HG02571 (cell line): ENCODE measurements at regions not wholly inside any gene's neighbourhood (a gene's known extent, or its start where the extent isn't known, plus 50 kb on each side); places are given as distances from the start of the nearest gene placed in this dataset.
"Not testable (repeated sequence)": the region's sequence is repeated elsewhere in the genome, so short reads cannot be mapped to it uniquely, and the experiment has no call there.

Source experiments
- ATAC-seq: cut with Tn5 transposase; IDR thresholded peaks from one replicate; pipeline ENCODE4 v1.9.1; 2021; ENCODE audit warnings: mild to moderate bottlenecking, moderate library complexity; ENCODE audit not compliant: unreplicated experiment

- not testable (repeated sequence) for ATAC-seq
Observed at GRCh38 chr11:25488176-25488575, 843.8 kb upstream of the ANO3 start.

- not testable (repeated sequence) for ATAC-seq
Observed at GRCh38 chr11:25501426-25501825, 830.5 kb upstream of the ANO3 start.

- ATAC-seq = no peak
Observed at GRCh38 chr11:25515576-25515975, 816.4 kb upstream of the ANO3 start.

DNA sequence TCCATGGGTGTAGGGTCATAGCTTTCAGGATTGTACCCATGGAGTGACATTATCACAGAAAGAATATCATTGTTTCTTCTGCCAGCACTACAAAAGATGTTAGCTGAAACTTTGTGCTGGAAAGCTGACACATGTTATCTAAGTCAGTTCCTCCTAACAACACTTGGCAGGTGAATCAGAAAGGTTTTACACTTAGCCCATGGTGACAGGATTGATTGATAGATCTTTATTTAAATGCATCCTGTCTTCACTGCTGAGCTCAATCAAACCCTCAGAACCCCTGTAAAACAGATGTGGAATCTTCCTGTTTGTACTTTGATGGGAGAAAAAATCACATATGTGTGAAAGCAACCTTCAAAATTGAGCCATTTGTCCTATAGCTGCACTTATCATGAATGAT, 811.5 kb upstream of the ANO3 start:
- no peak for ATAC-seq

DNA sequence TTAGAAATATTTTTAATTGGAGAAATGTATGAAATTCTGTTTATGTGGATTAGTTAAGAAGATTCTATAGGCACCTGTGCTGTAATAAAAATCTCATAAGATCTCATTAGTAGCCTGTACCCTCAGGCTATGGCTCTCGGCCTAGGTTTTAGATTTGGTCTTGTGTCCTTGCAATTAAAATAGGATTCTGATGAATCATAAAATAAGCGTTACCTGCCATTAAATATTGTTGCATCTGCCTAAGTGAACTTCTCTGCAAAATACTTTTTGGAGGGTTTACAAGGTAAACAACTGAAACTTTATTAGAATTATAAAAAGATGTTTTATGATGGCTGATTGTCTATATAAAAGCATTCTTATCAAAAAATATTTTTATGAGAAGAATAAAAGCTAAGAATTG, 804.1 kb upstream of the ANO3 start:
- no peak for ATAC-seq

DNA sequence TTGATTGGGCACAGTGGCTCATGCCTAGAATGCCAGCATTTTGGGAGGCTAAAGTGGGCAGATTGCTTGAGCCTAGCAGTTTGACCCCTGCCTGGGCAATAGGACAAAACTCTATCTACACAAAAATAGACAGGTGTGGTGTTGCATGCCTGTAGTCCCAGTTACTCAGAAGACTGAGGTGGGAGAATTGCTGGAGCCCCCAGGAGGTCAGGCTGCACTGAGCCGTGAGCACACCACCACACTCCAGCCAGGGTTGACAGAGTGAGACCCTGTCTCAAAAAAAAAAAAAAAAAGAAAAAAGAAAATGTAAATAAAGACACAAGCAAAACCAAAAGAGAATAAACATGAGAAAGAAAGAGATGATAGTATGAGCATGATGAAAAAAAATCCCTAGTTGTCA, 802.4 kb upstream of the ANO3 start:
- ATAC-seq = no peak

DNA sequence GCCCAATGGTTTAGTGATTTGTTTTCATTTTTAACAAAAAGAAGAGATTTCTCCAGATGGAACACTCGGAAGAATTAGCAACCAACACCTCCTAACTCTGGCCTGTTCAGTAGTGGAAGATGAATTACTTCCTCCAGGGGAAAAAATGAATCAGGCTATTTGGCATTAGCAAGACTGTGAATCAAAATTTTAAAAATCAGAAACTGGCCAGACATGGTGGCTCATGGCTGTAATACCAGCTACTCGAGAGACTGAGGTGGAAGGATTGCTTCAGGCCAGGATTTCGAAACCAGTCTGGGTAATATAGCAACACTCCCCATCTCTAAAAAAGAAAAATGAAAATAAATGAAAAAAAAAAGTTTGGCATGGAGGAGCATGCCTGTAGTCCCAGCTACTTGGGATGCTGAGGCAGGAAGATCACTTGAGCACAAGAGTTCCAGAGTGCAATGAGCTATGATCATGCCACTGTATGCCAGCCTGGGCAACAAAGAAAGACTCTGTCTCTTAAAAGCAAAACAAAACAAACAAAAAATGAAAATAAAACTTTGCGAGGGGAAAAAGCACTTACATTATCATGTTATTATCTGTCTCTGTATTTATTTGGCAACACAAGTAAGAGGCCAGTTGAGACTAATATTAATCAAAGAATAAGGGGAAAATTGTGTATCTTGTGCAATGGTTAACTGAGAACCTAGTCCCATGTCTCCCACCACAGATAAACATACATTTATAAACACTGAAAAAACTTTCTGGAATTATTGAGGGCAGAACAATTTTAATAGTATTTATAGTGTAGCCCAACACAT, 796.3 kb upstream of the ANO3 start:
- ATAC-seq = no peak

GRCh38 chr11:25536289-25536688, 795.6 kb upstream of the ANO3 start:
- ATAC-seq = no peak

GRCh38 chr11:25537393-25537792, 794.5 kb upstream of the ANO3 start:
- ATAC-seq = no peak

GRCh38 chr11:25547292-25547691, 784.6 kb upstream of the ANO3 start:
- no peak for ATAC-seq

- no peak for ATAC-seq
Observed at GRCh38 chr11:25562417-25562816, 769.5 kb upstream of the ANO3 start.

DNA sequence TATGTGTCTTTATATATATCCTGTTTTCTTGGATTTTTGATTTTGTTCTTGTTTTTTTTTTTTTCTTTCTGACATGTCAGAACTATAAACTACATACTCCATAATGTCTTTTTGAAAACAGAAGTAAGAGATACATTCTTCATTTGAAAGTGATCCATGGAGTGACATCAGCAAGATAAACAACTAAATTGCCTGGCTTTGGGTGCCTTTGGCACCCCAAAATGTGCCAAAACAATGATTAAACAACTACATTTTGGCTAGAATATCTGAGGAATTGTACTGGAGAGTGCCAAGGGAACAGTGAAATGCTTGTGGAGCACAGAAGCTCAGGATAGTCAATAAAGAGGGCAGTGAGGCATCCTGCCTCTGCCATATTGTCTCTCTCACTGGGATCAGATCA, 766.1 kb upstream of the ANO3 start:
- no peak for ATAC-seq

- ATAC-seq = no peak
Observed at GRCh38 chr11:25566298-25567200, 765.4 kb upstream of the ANO3 start.

DNA sequence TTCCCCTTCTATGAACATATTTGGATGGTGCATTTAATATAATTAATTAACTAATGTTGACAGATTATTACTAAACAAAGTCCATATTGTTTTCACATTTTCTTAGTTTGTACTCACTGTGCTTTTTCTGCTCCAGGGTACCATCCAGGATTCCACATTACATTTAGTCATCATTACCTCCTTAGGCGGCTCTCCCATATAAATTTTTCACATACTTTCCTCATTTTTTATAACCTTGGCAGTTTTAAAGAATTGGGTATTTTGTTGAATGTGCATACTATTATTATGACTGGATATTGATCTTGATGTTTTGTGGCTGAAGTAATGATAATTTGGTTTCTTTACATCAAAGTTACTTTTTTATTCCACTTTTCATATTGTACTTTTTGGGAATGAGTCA, 755.6 kb upstream of the ANO3 start:
- no peak for ATAC-seq

- not testable (repeated sequence) for ATAC-seq
Observed at GRCh38 chr11:25579554-25579953, 752.4 kb upstream of the ANO3 start.

GRCh38 chr11:25583596-25583995, 748.3 kb upstream of the ANO3 start:
- no peak for ATAC-seq

- no peak for ATAC-seq
Observed at GRCh38 chr11:25587496-25587895, 744.4 kb upstream of the ANO3 start.

DNA sequence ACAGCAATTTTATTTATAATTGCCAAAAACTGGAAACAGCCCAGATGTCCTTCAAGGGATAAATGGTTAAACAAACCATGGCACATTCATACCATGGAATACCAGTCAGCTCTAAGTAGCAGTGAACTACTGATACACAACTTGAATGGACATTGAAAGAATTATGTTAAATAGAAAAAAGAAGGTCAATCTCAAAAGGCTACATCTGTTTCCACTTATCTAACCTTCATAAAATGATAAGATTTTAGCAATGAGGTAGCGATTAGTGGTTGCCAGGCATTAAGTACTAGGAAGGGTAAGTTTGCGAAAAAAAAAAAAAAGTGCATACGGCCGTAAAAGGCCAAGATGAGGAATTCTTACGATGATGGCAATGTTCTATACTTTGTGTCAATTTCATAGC, 738.7 kb upstream of the ANO3 start:
- ATAC-seq = no peak

DNA sequence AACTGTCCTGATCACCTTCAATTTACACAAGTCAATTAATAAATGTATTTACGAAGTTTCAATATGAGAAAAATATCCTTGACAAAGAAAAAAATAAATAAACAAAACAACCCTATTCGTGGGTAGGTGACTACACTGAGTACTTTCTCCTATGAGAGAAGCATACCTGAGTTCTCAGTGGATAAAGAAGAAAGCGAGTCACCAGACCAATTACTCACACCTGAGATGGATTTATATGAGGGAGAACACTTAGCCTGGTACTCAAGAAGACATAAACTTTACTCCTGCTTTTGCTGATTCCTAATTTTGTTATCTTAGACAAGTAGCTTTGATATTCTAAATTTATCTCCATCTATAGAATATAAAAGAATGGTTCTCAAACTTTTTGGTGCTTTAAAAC, 735.2 kb upstream of the ANO3 start:
- no peak for ATAC-seq

- ATAC-seq = no peak
Observed at GRCh38 chr11:25597696-25598095, 734.2 kb upstream of the ANO3 start.

GRCh38 chr11:25602149-25602548, 729.8 kb upstream of the ANO3 start:
- ATAC-seq = no peak

- ATAC-seq = no peak
Observed at GRCh38 chr11:25602959-25603358, 729.0 kb upstream of the ANO3 start.
